H1 (cell line): ENCODE measurements at regions not wholly inside any gene's neighbourhood (a gene's known extent, or its start where the extent isn't known, plus 50 kb on each side); places are given as distances from the start of the nearest gene placed in this dataset.

Experiments
- CTCF ChIA-PET: fragments of 300-600 bp; sonication (Branson Sonifier 250); formaldehyde crosslinking; loops from one replicate; lab custom pipeline; 2021; ENCODE audit not compliant: partially characterized antibody; lab: Charles Lee
- POLR2A ChIA-PET: fragments of 300-600 bp; sonication (Branson Sonifier 250); formaldehyde crosslinking; loops from one replicate; lab custom pipeline; 2021; ENCODE audit warnings: inconsistent platforms; ENCODE audit not compliant: partially characterized antibody; lab: Charles Lee
- DNase-seq, 2 experiments: peaks; one replicate each; pipeline versions ENCODE4 v3.0.0 to v3.0.0-alpha.2; 2010 to 2022; ENCODE audit warnings: low spot score in 2 of 2, low read depth in 1 of 2, mixed read lengths in 1 of 2
- FAIRE-seq: peaks from 2 replicates; lab custom pipeline; 2011; peaks lifted over from hg19 to GRCh38; lab: Jason Lieb, UNC
- H2AFZ ChIP-seq: 2 replicates; pipeline ENCODE4 v1.8.1; 2012; ENCODE audit warnings: low read length, inconsistent platforms
- H2AK5ac ChIP-seq: 2 replicates; pipeline ENCODE4 v1.6.1; 2013; ENCODE audit warnings: low read depth, low read length
- H2BK120ac ChIP-seq: replicated peaks from 2 replicates; pipeline ENCODE3; 2013; ENCODE audit warnings: low read depth, low read length, inconsistent platforms
- H2BK12ac ChIP-seq: 2 replicates; pipeline ENCODE4 v1.6.1; 2013; ENCODE audit warnings: low read depth, low read length
- H2BK15ac ChIP-seq: 2 replicates; pipeline ENCODE4 v1.6.1; 2013; ENCODE audit warnings: low read length
- H2BK20ac ChIP-seq: 2 replicates; pipeline ENCODE4 v1.6.1; 2013; ENCODE audit warnings: low read length
- H2BK5ac ChIP-seq: 2 replicates; pipeline ENCODE4 v1.6.1; 2013; ENCODE audit warnings: low read depth, low read length
- H3K14ac ChIP-seq: 2 replicates; pipeline ENCODE4 v1.6.1; 2013; ENCODE audit warnings: inconsistent platforms; ENCODE audit not compliant: insufficient read length
- H3K18ac ChIP-seq: 2 replicates; pipeline ENCODE4 v1.6.1; 2013; ENCODE audit warnings: low read length; ENCODE audit errors: extremely low read depth
- H3K23ac ChIP-seq: 2 replicates; pipeline ENCODE4 v1.6.1; 2013; ENCODE audit warnings: inconsistent platforms; ENCODE audit not compliant: insufficient read length
- H3K23me2 ChIP-seq: 2 replicates; pipeline ENCODE4 v1.6.1; 2013; ENCODE audit warnings: low read depth, low read length
- H3K27ac ChIP-seq: 2 replicates; pipeline ENCODE4 v1.6.1; 2011; ENCODE audit warnings: low read depth, low read length, inconsistent platforms
- H3K27me3 ChIP-seq, 4 experiments: replicated peaks in 1 of 4; 1 replicate in 1 of 4; 2 replicates in 3 of 4; pipeline versions ENCODE4 v1.6.1 to v1.8.1; 2011 to 2013; ENCODE audit warnings: low read length in 3 of 4, mild to moderate bottlenecking in 3 of 4, inconsistent platforms in 2 of 4, mixed read lengths in 2 of 4, moderate library complexity in 1 of 4; ENCODE audit not compliant: control insufficient read depth in 3 of 4, insufficient read depth in 3 of 4; ENCODE audit errors: extremely low read depth in 1 of 4
- H3K36me3 ChIP-seq, 4 experiments: 2 replicates each; pipeline versions ENCODE4 v1.6.1 to v1.8.1; 2011 to 2013; ENCODE audit warnings: mild to moderate bottlenecking in 4 of 4, low read length in 3 of 4, moderate library complexity in 2 of 4, control low read depth in 1 of 4, inconsistent platforms in 1 of 4; ENCODE audit not compliant: insufficient read depth in 4 of 4, control insufficient read depth in 2 of 4
- H3K4ac ChIP-seq: replicated peaks from 2 replicates; pipeline ENCODE3; 2013; ENCODE audit warnings: low read length, low read depth, mixed read lengths, inconsistent platforms; ENCODE audit not compliant: insufficient read length
- H3K4me1 ChIP-seq, 4 experiments: replicated peaks in 1 of 4; 1 replicate in 1 of 4; 2 replicates in 3 of 4; pipeline versions ENCODE4 v1.6.1 to v1.8.1; 2011 to 2013; ENCODE audit warnings: low read length in 3 of 4, inconsistent platforms in 2 of 4, mixed read lengths in 1 of 4; ENCODE audit not compliant: insufficient read depth in 4 of 4, control insufficient read depth in 3 of 4
- H3K4me2 ChIP-seq, 2 experiments: 2 replicates each; pipeline versions ENCODE4 v1.6.1 to v1.8.1; 2011 to 2013; ENCODE audit warnings: low read depth in 2 of 2, low read length in 2 of 2, control low read depth in 1 of 2, inconsistent platforms in 1 of 2, mild to moderate bottlenecking in 1 of 2; ENCODE audit not compliant: insufficient read depth in 1 of 2
- H3K4me3 ChIP-seq, 4 experiments: fragments of 200-600, 300-600 bp in 1 of 4; sonication (generic), shearing (Covaris generic), sonication (Bioruptor Twin) in 1 of 4; 2 replicates each; pipeline versions ENCODE4 v1.5.1 to v1.8.1; 2011 to 2016; ENCODE audit warnings: low read length in 4 of 4, low read depth in 3 of 4, control low read depth in 2 of 4, inconsistent platforms in 2 of 4, mild to moderate bottlenecking in 2 of 4, mixed read lengths in 1 of 4, moderate library complexity in 1 of 4; ENCODE audit not compliant: insufficient read depth in 2 of 4; ENCODE audit errors: extremely low read depth in 1 of 4
- H3K56ac ChIP-seq: replicated peaks from 2 replicates; pipeline ENCODE3; 2013; ENCODE audit warnings: low read depth, mild to moderate bottlenecking, mixed read lengths, low read length, inconsistent platforms; ENCODE audit not compliant: insufficient read length
- H3K79me1 ChIP-seq: 2 replicates; pipeline ENCODE4 v1.6.1; 2013; ENCODE audit warnings: low read depth, low read length, control low read depth
- H3K79me2 ChIP-seq, 2 experiments: 2 replicates each; pipeline versions ENCODE4 v1.6.1 to v1.8.1; 2012 to 2013; ENCODE audit warnings: low read length in 2 of 2, mild to moderate bottlenecking in 2 of 2, inconsistent platforms in 1 of 2; ENCODE audit not compliant: insufficient read depth in 2 of 2, control insufficient read depth in 1 of 2
- H3K9ac ChIP-seq, 4 experiments: replicated peaks in 1 of 4; 1 replicate in 1 of 4; 2 replicates in 3 of 4; pipeline versions ENCODE4 v1.6.1 to v1.8.1; 2011 to 2013; ENCODE audit warnings: low read depth in 3 of 4, low read length in 3 of 4, control low read depth in 2 of 4, mild to moderate bottlenecking in 2 of 4, moderate library complexity in 2 of 4, inconsistent platforms in 1 of 4; ENCODE audit errors: extremely low read depth in 1 of 4
- H3K9me3 ChIP-seq, 2 experiments: 2 replicates each; pipeline versions ENCODE4 v1.6.1 to v1.8.1; 2012 to 2013; ENCODE audit warnings: mild to moderate bottlenecking in 2 of 2, moderate library complexity in 2 of 2, control low read depth in 1 of 2, inconsistent platforms in 1 of 2, low read depth in 1 of 2, low read length in 1 of 2, mixed read lengths in 1 of 2; ENCODE audit not compliant: insufficient read depth in 2 of 2
- H4K20me1 ChIP-seq, 2 experiments: replicated peaks in 1 of 2; 2 replicates each; pipeline versions ENCODE3 to v1.8.1; 2011 to 2013; ENCODE audit warnings: inconsistent platforms in 2 of 2, low read length in 2 of 2, mild to moderate bottlenecking in 1 of 2; ENCODE audit not compliant: insufficient read depth in 2 of 2, control insufficient read depth in 1 of 2
- H4K5ac ChIP-seq: 2 replicates; pipeline ENCODE4 v1.6.1; 2013; ENCODE audit warnings: low read length, low read depth, mixed read lengths, inconsistent platforms; ENCODE audit not compliant: insufficient read length
- H4K8ac ChIP-seq: 2 replicates; pipeline ENCODE4 v1.8.0; 2013; ENCODE audit warnings: mild to moderate bottlenecking, moderate library complexity, low read length, inconsistent platforms; ENCODE audit not compliant: insufficient read depth; ENCODE audit errors: extremely low read depth
- H4K91ac ChIP-seq: replicated peaks from 2 replicates; pipeline ENCODE3; 2013; ENCODE audit warnings: low read length, mixed read lengths, inconsistent platforms; ENCODE audit not compliant: insufficient read length
- KDM1A ChIP-seq: fragments of 200-600, 300-600 bp; sonication (generic); IDR thresholded peaks from 2 replicates; pipeline ENCODE4 v1.7.1; 2016; ENCODE audit warnings: mild to moderate bottlenecking, low read length, borderline replicate concordance
- POLR2A ChIP-seq, 2 experiments: IDR thresholded peaks; 1 replicate in 1 of 2; 2 replicates in 1 of 2; pipeline ENCODE4 v1.6.1; 2011; ENCODE audit warnings: low read depth in 2 of 2, low read length in 2 of 2, mild to moderate bottlenecking in 2 of 2; ENCODE audit errors: control extremely low read depth in 1 of 2
- RNF2 ChIP-seq: fragments of 200-900, 300-1000 bp; sonication (generic); IDR thresholded peaks from 2 replicates; pipeline ENCODE4 v1.7.1; 2016; ENCODE audit warnings: borderline replicate concordance, low read depth, mild to moderate bottlenecking, antibody characterized with exemption, low read length; ENCODE audit not compliant: poor library complexity, severe bottlenecking; ENCODE audit errors: missing control alignments
- SIRT6 ChIP-seq: IDR thresholded peaks from one replicate; pipeline ENCODE4 v1.7.1; 2012; ENCODE audit warnings: low read length, inconsistent platforms
- SUZ12 ChIP-seq: fragments of 200-600 bp; sonication (generic); IDR thresholded peaks from 2 replicates; pipeline ENCODE4 v1.6.1; 2012; ENCODE audit warnings: mild to moderate bottlenecking, inconsistent platforms, low read length, moderate library complexity, mixed read lengths
- TCF12 ChIP-seq: IDR thresholded peaks from 2 replicates; pipeline ENCODE4 v1.6.1; 2011; ENCODE audit warnings: low read depth, mild to moderate bottlenecking, low read length
- whole genome bisulfite sequencing, 2 experiments: shearing (Covaris generic) in 1 of 2; methylation state at CpG; one replicate each; pipeline versions ENCODE4 v1.1.6 to v1.1.7; 2013 to 2015; ENCODE audit warnings: low lambda C conversion rate in 2 of 2, mixed read lengths in 2 of 2, inconsistent platforms in 1 of 2, low coverage in 1 of 2, missing lambda C conversion rate in 1 of 2; ENCODE audit not compliant: insufficient replicate concordance in 2 of 2, insufficient coverage in 1 of 2, insufficient read length in 1 of 2; ENCODE audit errors: extremely low coverage in 1 of 2, missing lambda C conversion rate in 1 of 2; 5-methylcytosine and 5-hydroxymethylcytosine counted together
- TF ChIP-seq, protein P1 (sequence below), 3 experiments: IDR thresholded peaks; 1 replicate in 2 of 3; 2 replicates in 1 of 3; pipeline versions ENCODE4 v1.5.1 to v1.6.1; 2011; ENCODE audit warnings: low read length in 3 of 3, mild to moderate bottlenecking in 3 of 3, inconsistent platforms in 2 of 3, low read depth in 1 of 3, moderate library complexity in 1 of 3; ENCODE audit not compliant: insufficient read depth in 1 of 3; ENCODE audit errors: control extremely low read depth in 1 of 3
- TF ChIP-seq, protein P2 (sequence below): IDR thresholded peaks from 2 replicates; pipeline ENCODE4 v1.6.1; 2012; ENCODE audit warnings: inconsistent platforms
- TF ChIP-seq, protein P3 (sequence below): IDR thresholded peaks from 2 replicates; pipeline ENCODE4 v1.6.1; 2012; ENCODE audit warnings: inconsistent platforms
- TF ChIP-seq, protein P4 (sequence below): IDR thresholded peaks from 2 replicates; pipeline ENCODE4 v1.6.1; 2011; ENCODE audit warnings: low read length, improper control_type of control experiment

DNA sequence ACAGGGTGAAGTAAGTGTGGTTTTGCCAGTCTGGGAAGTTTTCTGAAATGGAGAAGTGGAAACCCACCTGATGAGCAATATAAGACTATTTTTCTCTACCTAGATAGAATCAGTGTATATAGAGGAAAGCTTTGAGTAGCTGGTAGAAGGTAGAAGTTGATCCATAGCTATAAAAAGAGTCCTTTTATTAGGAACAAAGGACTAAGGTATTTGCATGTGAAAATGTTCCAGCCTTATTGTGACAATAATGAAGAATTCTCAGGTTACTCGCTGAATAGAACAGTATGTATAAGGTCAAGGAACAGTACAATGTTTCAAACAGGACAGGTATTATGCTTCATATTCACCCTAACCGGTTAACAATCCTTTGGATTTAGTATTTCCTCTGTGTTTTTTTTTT, 972.2 kb downstream of the OTOL1 start:
- no peaks in the 10 kb centered on the region for H3K27me3 ChIP-seq
- H3K27ac ChIP-seq, result no peak overlapping the region
- H3K23ac ChIP-seq, result no peak overlapping the region
- no peaks in the 10 kb centered on the region for H3K79me1 ChIP-seq
- H2AK5ac ChIP-seq, result no peak overlapping the region
- FAIRE-seq (no peak), DNase-seq (no peak)
- H2BK12ac ChIP-seq, result no peak overlapping the region
- no peak overlapping the region for H2BK20ac ChIP-seq
- H4K5ac ChIP-seq, result no peak overlapping the region
- no peak overlapping the region for H2AFZ ChIP-seq
- H2BK120ac ChIP-seq, result no peak overlapping the region
- no peak overlapping the region for H3K14ac ChIP-seq
- H3K23me2 ChIP-seq, result no peaks in the 10 kb centered on the region
- POLR2A ChIA-PET, result no interaction called here
- H2BK15ac ChIP-seq, result no peak overlapping the region
- H3K56ac ChIP-seq, result no peak overlapping the region
- no peaks in the 10 kb centered on the region for H4K20me1 ChIP-seq
- no peak overlapping the region for H2BK5ac ChIP-seq
- H3K4me2 ChIP-seq, result no peak overlapping the region
- no peak overlapping the region for H4K8ac ChIP-seq
- H3K9me3 ChIP-seq, result no peaks in the 10 kb centered on the region
- peaks cover 0 to 3% (median 0%) of the 10 kb centered on the region in 4 experiments; a peak in 1 of 7 replicates for H3K4me1 ChIP-seq
- WGBS, 2 experiments, result 92% methylated on average over 2 of the region's 2 CpGs; no CpG with 5 or more reads in 1 of the 2 experiments
- no peaks in the 10 kb centered on the region for H3K36me3 ChIP-seq
- no peak overlapping the region for H3K4ac ChIP-seq
- H3K18ac ChIP-seq, result no peak overlapping the region
- no peak overlapping the region for H3K9ac ChIP-seq
- H4K91ac ChIP-seq, result no peak overlapping the region
- H3K79me2 ChIP-seq, result no peaks in the 10 kb centered on the region
- no peak overlapping the region for H3K4me3 ChIP-seq
- CTCF ChIA-PET, result no interaction called here
- TF ChIP-seq, protein P1, sequence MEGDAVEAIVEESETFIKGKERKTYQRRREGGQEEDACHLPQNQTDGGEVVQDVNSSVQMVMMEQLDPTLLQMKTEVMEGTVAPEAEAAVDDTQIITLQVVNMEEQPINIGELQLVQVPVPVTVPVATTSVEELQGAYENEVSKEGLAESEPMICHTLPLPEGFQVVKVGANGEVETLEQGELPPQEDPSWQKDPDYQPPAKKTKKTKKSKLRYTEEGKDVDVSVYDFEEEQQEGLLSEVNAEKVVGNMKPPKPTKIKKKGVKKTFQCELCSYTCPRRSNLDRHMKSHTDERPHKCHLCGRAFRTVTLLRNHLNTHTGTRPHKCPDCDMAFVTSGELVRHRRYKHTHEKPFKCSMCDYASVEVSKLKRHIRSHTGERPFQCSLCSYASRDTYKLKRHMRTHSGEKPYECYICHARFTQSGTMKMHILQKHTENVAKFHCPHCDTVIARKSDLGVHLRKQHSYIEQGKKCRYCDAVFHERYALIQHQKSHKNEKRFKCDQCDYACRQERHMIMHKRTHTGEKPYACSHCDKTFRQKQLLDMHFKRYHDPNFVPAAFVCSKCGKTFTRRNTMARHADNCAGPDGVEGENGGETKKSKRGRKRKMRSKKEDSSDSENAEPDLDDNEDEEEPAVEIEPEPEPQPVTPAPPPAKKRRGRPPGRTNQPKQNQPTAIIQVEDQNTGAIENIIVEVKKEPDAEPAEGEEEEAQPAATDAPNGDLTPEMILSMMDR (IDR thresholded peaks at IDR 0.05; ENCODE audit: control extremely low read depth in 1 of 3, insufficient read depth in 1 of 3, low read depth in 1 of 3, low read length in 3 of 3), result no peak
- TF ChIP-seq, protein P2, sequence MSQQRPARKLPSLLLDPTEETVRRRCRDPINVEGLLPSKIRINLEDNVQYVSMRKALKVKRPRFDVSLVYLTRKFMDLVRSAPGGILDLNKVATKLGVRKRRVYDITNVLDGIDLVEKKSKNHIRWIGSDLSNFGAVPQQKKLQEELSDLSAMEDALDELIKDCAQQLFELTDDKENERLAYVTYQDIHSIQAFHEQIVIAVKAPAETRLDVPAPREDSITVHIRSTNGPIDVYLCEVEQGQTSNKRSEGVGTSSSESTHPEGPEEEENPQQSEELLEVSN, result no peak
- no peak for TF ChIP-seq KDM1A
- TF ChIP-seq SIRT6, result no peak
- TF ChIP-seq RNF2, result no peak
- no peak for TF ChIP-seq POLR2A (IDR thresholded peaks at IDR 0.05; ENCODE audit: control extremely low read depth in 1 of 2, low read depth in 2 of 2, low read length in 2 of 2)
- TF ChIP-seq, protein P3, sequence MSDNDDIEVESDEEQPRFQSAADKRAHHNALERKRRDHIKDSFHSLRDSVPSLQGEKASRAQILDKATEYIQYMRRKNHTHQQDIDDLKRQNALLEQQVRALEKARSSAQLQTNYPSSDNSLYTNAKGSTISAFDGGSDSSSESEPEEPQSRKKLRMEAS, result no peak
- TF ChIP-seq, protein P4, sequence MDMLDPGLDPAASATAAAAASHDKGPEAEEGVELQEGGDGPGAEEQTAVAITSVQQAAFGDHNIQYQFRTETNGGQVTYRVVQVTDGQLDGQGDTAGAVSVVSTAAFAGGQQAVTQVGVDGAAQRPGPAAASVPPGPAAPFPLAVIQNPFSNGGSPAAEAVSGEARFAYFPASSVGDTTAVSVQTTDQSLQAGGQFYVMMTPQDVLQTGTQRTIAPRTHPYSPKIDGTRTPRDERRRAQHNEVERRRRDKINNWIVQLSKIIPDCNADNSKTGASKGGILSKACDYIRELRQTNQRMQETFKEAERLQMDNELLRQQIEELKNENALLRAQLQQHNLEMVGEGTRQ, result no peak
- no peak for TF ChIP-seq SUZ12
- no peak for TF ChIP-seq TCF12
